ENCODE measurements at regions not wholly inside any gene's neighbourhood (a gene's known extent, or its start where the extent isn't known, plus 50 kb on each side); places are given as distances from the start of the nearest gene placed in this dataset.

DNA sequence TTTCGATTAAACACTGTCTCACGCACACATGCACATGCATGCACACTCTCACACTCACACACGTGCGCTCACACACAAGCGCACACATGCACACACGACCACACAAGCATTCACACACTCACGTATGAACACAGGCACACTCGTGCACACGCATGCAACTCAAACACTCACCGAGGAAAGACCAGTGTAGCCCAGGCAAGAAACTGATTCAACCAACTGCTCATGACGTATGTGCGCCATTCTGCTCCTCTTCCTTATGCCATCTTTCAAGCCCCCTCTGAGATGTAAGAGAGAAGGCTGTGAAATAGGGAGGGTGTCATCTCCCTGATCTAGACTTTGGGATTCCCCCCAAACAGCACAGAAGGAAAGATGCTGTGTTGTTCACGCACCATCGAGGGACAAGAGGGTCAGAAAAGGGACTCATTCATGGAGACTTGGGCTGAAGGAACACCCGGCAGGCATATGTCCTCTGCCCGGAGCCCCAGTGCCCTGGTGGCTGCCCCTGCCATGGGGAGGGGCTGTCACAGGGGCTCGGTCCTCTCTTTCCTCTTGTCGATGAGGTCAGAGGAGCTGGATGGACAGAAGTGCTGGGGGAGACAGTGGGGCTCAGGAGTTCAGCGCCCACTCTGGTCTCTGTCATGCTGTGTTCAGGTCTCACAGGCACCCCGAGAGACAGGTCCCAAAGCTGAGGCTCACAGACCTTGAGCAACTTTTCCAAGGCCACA is 130.1 kb upstream of the SHH start:
- no peak for TF ChIP-seq EZH2 (IDR thresholded peaks at IDR 0.05; ENCODE audit: borderline replicate concordance, insufficient read depth, low read depth, low read length, poor library complexity, severe bottlenecking)
- TF ChIP-seq, protein P1, sequence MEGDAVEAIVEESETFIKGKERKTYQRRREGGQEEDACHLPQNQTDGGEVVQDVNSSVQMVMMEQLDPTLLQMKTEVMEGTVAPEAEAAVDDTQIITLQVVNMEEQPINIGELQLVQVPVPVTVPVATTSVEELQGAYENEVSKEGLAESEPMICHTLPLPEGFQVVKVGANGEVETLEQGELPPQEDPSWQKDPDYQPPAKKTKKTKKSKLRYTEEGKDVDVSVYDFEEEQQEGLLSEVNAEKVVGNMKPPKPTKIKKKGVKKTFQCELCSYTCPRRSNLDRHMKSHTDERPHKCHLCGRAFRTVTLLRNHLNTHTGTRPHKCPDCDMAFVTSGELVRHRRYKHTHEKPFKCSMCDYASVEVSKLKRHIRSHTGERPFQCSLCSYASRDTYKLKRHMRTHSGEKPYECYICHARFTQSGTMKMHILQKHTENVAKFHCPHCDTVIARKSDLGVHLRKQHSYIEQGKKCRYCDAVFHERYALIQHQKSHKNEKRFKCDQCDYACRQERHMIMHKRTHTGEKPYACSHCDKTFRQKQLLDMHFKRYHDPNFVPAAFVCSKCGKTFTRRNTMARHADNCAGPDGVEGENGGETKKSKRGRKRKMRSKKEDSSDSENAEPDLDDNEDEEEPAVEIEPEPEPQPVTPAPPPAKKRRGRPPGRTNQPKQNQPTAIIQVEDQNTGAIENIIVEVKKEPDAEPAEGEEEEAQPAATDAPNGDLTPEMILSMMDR (IDR thresholded peaks at IDR 0.05): no peak

Data from B cell (primary cell).